Testis (tissue), 2 donors: ENCODE measurements at regions not wholly inside any gene's neighbourhood (a gene's known extent, or its start where the extent isn't known, plus 50 kb on each side); places are given as distances from the start of the nearest gene placed in this dataset.

ENCODE experiments used
- DNase-seq: peaks from one replicate; pipeline ENCODE4 v3.0.0-alpha.2; 2019
- H3K27ac ChIP-seq, 2 donors: fragments of 200-600 bp; sonication (generic); one replicate each; pipeline ENCODE4 v1.5.1; 2019
- H3K27me3 ChIP-seq: fragments of 200-600 bp; sonication (generic); one replicate; pipeline ENCODE4 v1.5.1; 2019
- H3K36me3 ChIP-seq: fragments of 200-600 bp; sonication (generic); one replicate; pipeline ENCODE4 v1.5.1; 2017; ENCODE audit warnings: low read depth; ENCODE audit errors: missing control alignments
- H3K4me1 ChIP-seq: fragments of 200-600 bp; sonication (generic); one replicate; pipeline ENCODE4 v1.5.1; 2019
- H3K4me3 ChIP-seq, 2 donors: fragments of 200-600 bp; sonication (generic); one replicate each; pipeline ENCODE4 v1.5.1; 2017 to 2019
- H3K9me3 ChIP-seq: fragments of 200-600 bp; sonication (generic); one replicate; pipeline ENCODE4 v1.5.1; 2017
- CTCF ChIP-seq, 3 experiments: fragments of 450-650 bp in 2 of 3; fragments of 200-600 bp in 1 of 3; sonication (generic) in 1 of 3; IDR thresholded peaks; one replicate each; pipeline ENCODE4 v1.5.1; 2016 to 2019; ENCODE audit warnings: antibody characterized with exemption in 3 of 3, mild to moderate bottlenecking in 2 of 3, moderate library complexity in 1 of 3
- POLR2A ChIP-seq: fragments of 450-650 bp; IDR thresholded peaks from one replicate; pipeline ENCODE4 v1.6.1; 2017; ENCODE audit warnings: antibody characterized with exemption, mild to moderate bottlenecking, moderate library complexity
- WGBS, 2 donors: methylation state at CpG; one replicate each; pipeline ENCODE4 v1.1.5; 2018; 5-methylcytosine and 5-hydroxymethylcytosine counted together
- intact Hi-C: fragments of 100-400 bp; cut with DNase I; formaldehyde crosslinking; loops from one replicate; pipeline ENCODE4 v1.15.1; 2023; ENCODE audit warnings: low total_unique reads
- microRNA-seq, 2 donors: library from miRNA; unstranded; fragments of <30 nt; microRNA quantifications; one replicate each; pipeline ENCODE4, GENCODE V29; 2016; ENCODE audit warnings: borderline number of aligned reads in 2 of 2, borderline replicate concordance in 1 of 2
- small RNA-seq, 2 donors: library from RNA; depleted of rRNA; stranded (forward); fragments of <200 nt; gene quantifications; one replicate each; pipeline ENCODE3, GENCODE V24; 2016

- no peaks in the 10 kb centered on the region for H3K4me1 ChIP-seq
These were observed 1266.8 kb upstream of the PCDH7 start for GRCh38 chr4:29453303-29453820.

GRCh38 chr4:29459926-29460325 lies 1260.2 kb upstream of the PCDH7 start:
- Histone ChIP-seq H3K4me1 (no peaks in the 10 kb centered on the region), H3K4me3 (no peak overlapping the region), H3K36me3 (no peaks in the 10 kb centered on the region), H3K9me3 (no peaks in the 10 kb centered on the region), H3K27me3 (no peaks in the 10 kb centered on the region), H3K27ac (no peak overlapping the region)
- TF ChIP-seq CTCF (IDR thresholded peaks at IDR 0.05) = no peak
- no peak for TF ChIP-seq POLR2A
- WGBS, 2 donors = 86 to 93% methylated on average over 3 of the region's 3 CpGs
- DNase-seq = no peak
- intact Hi-C loops = no loop called here

More at GRCh38 chr4:29453303-29453820, 1266.8 kb upstream of the PCDH7 start:
- TF ChIP-seq POLR2A = no peak
- TF ChIP-seq CTCF (IDR thresholded peaks at IDR 0.05) = no peak
- H3K4me3 ChIP-seq = no peak overlapping the region
- no peak for DNase-seq
- no peaks in the 10 kb centered on the region for H3K9me3 ChIP-seq
- 63 to 66% methylated on average over 5 of the region's 5 CpGs for WGBS, 2 donors
- intact Hi-C loops = no loop called here
- H3K27ac ChIP-seq = no peak overlapping the region
- no peaks in the 10 kb centered on the region for H3K27me3 ChIP-seq
- H3K36me3 ChIP-seq = no peaks in the 10 kb centered on the region

GRCh38 chr4:29467044-29467717 lies 1253.0 kb upstream of the PCDH7 start:
- TF ChIP-seq CTCF (IDR thresholded peaks at IDR 0.05) (no peak), POLR2A (no peak)
- no peaks in the 10 kb centered on the region for H3K4me1 ChIP-seq
- no peaks in the 10 kb centered on the region for H3K27me3 ChIP-seq
- WGBS, 2 donors = 30 to 44% methylated on average over 1 of the region's 1 CpG
- H3K36me3 ChIP-seq = no peaks in the 10 kb centered on the region
- no peak for DNase-seq
- intact Hi-C loops = no loop called here
- H3K27ac ChIP-seq = no peak overlapping the region
- H3K9me3 ChIP-seq = no peaks in the 10 kb centered on the region
- H3K4me3 ChIP-seq = no peak overlapping the region

Small RNA genes in the stretch of these regions (microRNA-seq; reads per million reads assigned to microRNA genes)
- gene MIR4275 = 0 reads per million in 2 donors

Small RNA genes in the stretch of these regions (small RNA-seq; reads per million reads assigned to genes)
- gene RF00019 (0 reads per million in 2 donors), gene RN7SL101P (0 reads per million in 2 donors)
